ENCODE measurements at regions not wholly inside any gene's neighbourhood (a gene's known extent, or its start where the extent isn't known, plus 50 kb on each side); places are given as distances from the start of the nearest gene placed in this dataset.

DNA sequence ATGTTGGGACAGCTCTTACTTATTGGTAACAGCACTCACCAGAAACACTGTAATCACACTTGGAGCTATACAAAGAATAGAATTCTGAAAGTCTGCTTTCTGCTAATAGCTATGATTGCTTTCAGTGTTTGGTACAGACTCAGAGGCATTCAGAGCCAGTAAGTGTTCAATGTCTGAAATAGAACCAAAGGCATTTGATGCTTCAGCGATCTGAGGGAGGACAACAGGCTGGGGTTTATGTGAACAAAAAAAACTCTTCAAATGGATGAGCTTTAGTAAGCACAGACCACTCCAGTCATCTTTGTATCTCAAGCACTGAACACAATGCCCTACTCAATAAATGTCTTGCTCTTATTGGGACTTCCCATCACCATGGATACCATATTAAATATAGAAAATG lies 322.8 kb upstream of the GRM3 start:
- intact Hi-C loops (cut with DNase I), result no loop called here
- no peaks in the 10 kb centered on the region for H3K36me3 ChIP-seq (ENCODE audit: insufficient read depth in 1 of 2, low read depth in 1 of 2)
- DNase-seq (no peak), ATAC-seq (no peak)
- no peak for TF ChIP-seq CTCF (IDR thresholded peaks at IDR 0.05)
- H3K9me3 ChIP-seq, result no peaks in the 10 kb centered on the region
- WGBS, 3 donors, result 82 to 90% (median 86%) methylated on average over 1 of the region's 1 CpG
- no peaks in the 10 kb centered on the region for H3K4me1 ChIP-seq
- no peak overlapping the region for H3K27ac ChIP-seq
- no peak overlapping the region for H3K4me3 ChIP-seq
- no peaks in the 10 kb centered on the region for H3K27me3 ChIP-seq (ENCODE audit: insufficient read depth in 3 of 3, low read length in 2 of 3)

DNA sequence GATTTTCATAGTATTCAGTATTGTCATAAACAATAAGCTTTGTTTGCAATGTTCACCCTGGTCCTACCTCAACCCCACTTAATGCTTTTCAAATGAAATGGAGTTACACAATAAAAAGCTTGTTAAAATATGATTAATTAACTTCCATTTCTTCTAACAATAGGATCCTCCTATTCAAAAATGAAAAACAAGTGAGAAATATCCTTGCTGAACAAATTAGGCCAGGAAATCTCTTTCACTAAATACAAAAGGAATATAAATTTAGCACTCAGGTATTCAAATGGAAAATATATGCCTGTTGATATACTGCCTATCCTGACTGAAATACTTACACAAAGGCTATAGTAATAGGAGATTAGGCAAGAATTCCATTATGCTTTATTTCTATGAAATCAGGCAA lies 323.4 kb upstream of the GRM3 start:
- intact Hi-C loops (cut with DNase I), result no loop called here
- no peaks in the 10 kb centered on the region for H3K36me3 ChIP-seq (ENCODE audit: insufficient read depth in 1 of 2, low read depth in 1 of 2)
- no peaks in the 10 kb centered on the region for H3K27me3 ChIP-seq (ENCODE audit: insufficient read depth in 3 of 3, low read length in 2 of 3)
- no peak overlapping the region for H3K4me3 ChIP-seq
- no peak for TF ChIP-seq CTCF (IDR thresholded peaks at IDR 0.05)
- H3K27ac ChIP-seq, result no peak overlapping the region
- DNase-seq, result no peak
- no peak for ATAC-seq
- no peaks in the 10 kb centered on the region for H3K9me3 ChIP-seq
- no peaks in the 10 kb centered on the region for H3K4me1 ChIP-seq

DNA sequence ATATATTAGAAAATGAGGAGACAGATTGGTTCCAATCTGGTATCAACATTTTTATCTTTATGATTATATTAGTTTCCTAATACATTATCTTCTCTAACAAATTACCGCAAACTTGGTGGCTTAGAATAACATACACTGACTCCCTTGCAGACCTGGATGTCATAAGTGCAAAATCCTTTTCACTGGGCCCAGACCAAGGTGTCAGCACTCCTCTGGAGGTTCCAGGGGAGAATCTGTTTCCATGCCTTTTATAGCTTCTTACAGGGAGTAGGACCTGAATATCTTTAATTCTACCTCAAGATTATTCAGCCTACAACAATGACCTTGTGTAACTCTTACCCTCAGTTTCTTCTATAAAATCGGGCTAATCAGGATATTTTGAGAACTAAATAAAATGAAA lies 329.9 kb upstream of the GRM3 start:
- ATAC-seq (no peak), DNase-seq (no peak)
- Histone ChIP-seq H3K4me3 (no peak overlapping the region), H3K27me3 (ENCODE audit: insufficient read depth in 3 of 3, low read length in 2 of 3) (no peaks in the 10 kb centered on the region), H3K27ac (no peak overlapping the region), H3K4me1 (no peaks in the 10 kb centered on the region), H3K36me3 (ENCODE audit: insufficient read depth in 1 of 2, low read depth in 1 of 2) (no peaks in the 10 kb centered on the region), H3K9me3 (no peaks in the 10 kb centered on the region)
- intact Hi-C loops (cut with DNase I), result no loop called here
- 41 to 50% (median 47%) methylated on average over 2 of the region's 2 CpGs for WGBS, 3 donors
- TF ChIP-seq CTCF (IDR thresholded peaks at IDR 0.05), result no peak

- H3K9me3 ChIP-seq, result no peaks in the 10 kb centered on the region
- no peaks in the 10 kb centered on the region for H3K4me1 ChIP-seq
- intact Hi-C loops (cut with DNase I), result no loop called here
- H3K27ac ChIP-seq, result no peak overlapping the region
- no peak for TF ChIP-seq CTCF (IDR thresholded peaks at IDR 0.05)
- no peak overlapping the region for H3K4me3 ChIP-seq
- WGBS, 3 donors, result 22 to 29% (median 25%) methylated on average over 3 of the region's 3 CpGs
- no peaks in the 10 kb centered on the region for H3K27me3 ChIP-seq (ENCODE audit: insufficient read depth in 3 of 3, low read length in 2 of 3)
- DNase-seq (no peak), ATAC-seq (no peak)
- H3K36me3 ChIP-seq (ENCODE audit: insufficient read depth in 1 of 2, low read depth in 1 of 2), result no peaks in the 10 kb centered on the region
These were observed 342.4 kb upstream of the GRM3 start for GRCh38 chr7:86301301-86301700.

DNA sequence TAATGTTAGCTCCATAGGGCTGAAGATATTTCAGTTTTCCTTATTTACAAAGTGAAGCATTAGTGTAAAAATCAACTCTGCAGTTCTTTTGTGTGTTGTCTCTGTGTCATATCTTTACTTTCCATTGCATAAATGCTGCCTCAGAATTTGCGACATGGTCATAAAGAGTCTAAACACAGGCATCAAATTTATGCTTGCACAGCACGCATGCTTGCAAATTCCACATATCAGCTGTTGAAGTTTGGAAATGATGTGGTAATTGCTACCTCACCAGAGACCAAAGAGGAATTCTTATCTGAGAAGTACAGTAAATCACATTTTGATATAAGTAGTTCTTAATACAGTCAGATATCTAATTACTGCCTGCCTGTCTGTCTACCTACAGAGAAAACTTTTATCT lies 348.2 kb upstream of the GRM3 start:
- ATAC-seq (no peak), DNase-seq (no peak)
- no peak overlapping the region for H3K4me3 ChIP-seq
- H3K9me3 ChIP-seq, result no peaks in the 10 kb centered on the region
- no peak overlapping the region for H3K27ac ChIP-seq
- H3K36me3 ChIP-seq (ENCODE audit: insufficient read depth in 1 of 2, low read depth in 1 of 2), result no peaks in the 10 kb centered on the region
- H3K27me3 ChIP-seq (ENCODE audit: insufficient read depth in 3 of 3, low read length in 2 of 3), result no peaks in the 10 kb centered on the region
- no peak for TF ChIP-seq CTCF (IDR thresholded peaks at IDR 0.05)
- no peaks in the 10 kb centered on the region for H3K4me1 ChIP-seq
- 20 to 27% (median 23%) methylated on average over 2 of the region's 2 CpGs for WGBS, 3 donors
- intact Hi-C loops (cut with DNase I), result no loop called here

Measured in psoas muscle (tissue), 7 donors.